ENCODE measurements at regions not wholly inside any gene's neighbourhood (a gene's known extent, or its start where the extent isn't known, plus 50 kb on each side); places are given as distances from the start of the nearest gene placed in this dataset.

DNA sequence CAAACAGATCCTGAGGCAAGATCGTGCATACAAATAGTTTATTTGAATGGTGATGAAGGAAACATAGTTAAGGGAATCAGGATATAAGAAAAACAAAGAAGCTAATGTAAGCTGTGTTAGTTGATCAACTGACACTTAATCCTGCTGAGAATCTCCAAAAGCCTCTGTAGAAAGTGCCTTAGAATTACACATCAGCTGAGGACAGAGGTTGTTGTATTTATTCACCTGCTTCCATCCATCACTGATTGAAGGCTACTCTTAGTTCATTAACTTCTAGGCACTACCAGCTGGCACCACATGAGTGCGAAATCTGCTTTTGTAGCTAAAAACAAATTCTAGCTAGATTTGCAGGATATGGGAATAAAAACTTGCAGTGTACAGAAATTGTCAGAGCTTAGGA, 1082.0 kb upstream of the CNTN5 start:
- no peaks in the 10 kb centered on the region for H3K27me3 ChIP-seq (replicated peaks in 1 of 4; ENCODE audit: control extremely low read depth in 1 of 4, control insufficient read depth in 3 of 4, insufficient read depth in 4 of 4, low read length in 3 of 4)
- H3K79me2 ChIP-seq (ENCODE audit: control insufficient read depth, insufficient read depth, low read length) = no peaks in the 10 kb centered on the region
- WGBS (ENCODE audit: insufficient coverage) = no CpG with 5 or more reads among the region's 2 CpGs
- Mint-ChIP-seq H3K4me1 (no peaks in the 10 kb centered on the region), H3K9me3 (ENCODE audit: insufficient read depth) (peaks cover 10% of the 10 kb centered on the region), H3K4me3 (no peak overlapping the region), H3K27me3 (no peaks in the 10 kb centered on the region), H3K27ac (no peak overlapping the region)
- no peak overlapping the region for H3K9ac ChIP-seq (ENCODE audit: low read length)
- ATAC-seq (ENCODE audit: low read depth) (no peak), DNase-seq (no peak)
- ChIA-PET CTCF (no interaction called here), POLR2A (no interaction called here)
- no peaks in the 10 kb centered on the region for H4K20me1 ChIP-seq (ENCODE audit: control insufficient read depth, insufficient read depth, low read length, poor library complexity, severe bottlenecking)
- H3K4me3 ChIP-seq (ENCODE audit: control extremely low read depth in 1 of 5, extremely low read depth in 1 of 5, insufficient read depth in 1 of 5, low read depth in 2 of 5, low read length in 4 of 5) = no peak overlapping the region
- H3K4me1 ChIP-seq (ENCODE audit: control insufficient read depth in 2 of 2, insufficient read depth in 2 of 2, low read length in 2 of 2) = no peaks in the 10 kb centered on the region
- no peaks in the 10 kb centered on the region for H3K36me3 ChIP-seq (replicated peaks in 1 of 2; ENCODE audit: control extremely low read depth in 1 of 2, control insufficient read depth in 1 of 2, extremely low read depth in 1 of 2, insufficient read depth in 2 of 2, low read length in 1 of 2)
- H3K4me2 ChIP-seq (replicated peaks; ENCODE audit: low read depth, low read length, poor library complexity, severe bottlenecking) = no peak overlapping the region
- H3K9me3 ChIP-seq (ENCODE audit: control extremely low read depth in 1 of 3, control insufficient read depth in 2 of 3, insufficient read depth in 1 of 3, low read length in 2 of 3) = no peaks in the 10 kb centered on the region
- H3K27ac ChIP-seq (ENCODE audit: low read length in 2 of 2) = no peak overlapping the region
- intact Hi-C loops (cut with micrococcal nuclease) = no loop called here
- TF ChIP-seq, protein P1, sequence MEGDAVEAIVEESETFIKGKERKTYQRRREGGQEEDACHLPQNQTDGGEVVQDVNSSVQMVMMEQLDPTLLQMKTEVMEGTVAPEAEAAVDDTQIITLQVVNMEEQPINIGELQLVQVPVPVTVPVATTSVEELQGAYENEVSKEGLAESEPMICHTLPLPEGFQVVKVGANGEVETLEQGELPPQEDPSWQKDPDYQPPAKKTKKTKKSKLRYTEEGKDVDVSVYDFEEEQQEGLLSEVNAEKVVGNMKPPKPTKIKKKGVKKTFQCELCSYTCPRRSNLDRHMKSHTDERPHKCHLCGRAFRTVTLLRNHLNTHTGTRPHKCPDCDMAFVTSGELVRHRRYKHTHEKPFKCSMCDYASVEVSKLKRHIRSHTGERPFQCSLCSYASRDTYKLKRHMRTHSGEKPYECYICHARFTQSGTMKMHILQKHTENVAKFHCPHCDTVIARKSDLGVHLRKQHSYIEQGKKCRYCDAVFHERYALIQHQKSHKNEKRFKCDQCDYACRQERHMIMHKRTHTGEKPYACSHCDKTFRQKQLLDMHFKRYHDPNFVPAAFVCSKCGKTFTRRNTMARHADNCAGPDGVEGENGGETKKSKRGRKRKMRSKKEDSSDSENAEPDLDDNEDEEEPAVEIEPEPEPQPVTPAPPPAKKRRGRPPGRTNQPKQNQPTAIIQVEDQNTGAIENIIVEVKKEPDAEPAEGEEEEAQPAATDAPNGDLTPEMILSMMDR (IDR thresholded peaks at IDR 0.05) = no peak
- H2AFZ ChIP-seq (ENCODE audit: insufficient read depth, low read depth, low read length, poor library complexity, severe bottlenecking) = no peak overlapping the region

DNA sequence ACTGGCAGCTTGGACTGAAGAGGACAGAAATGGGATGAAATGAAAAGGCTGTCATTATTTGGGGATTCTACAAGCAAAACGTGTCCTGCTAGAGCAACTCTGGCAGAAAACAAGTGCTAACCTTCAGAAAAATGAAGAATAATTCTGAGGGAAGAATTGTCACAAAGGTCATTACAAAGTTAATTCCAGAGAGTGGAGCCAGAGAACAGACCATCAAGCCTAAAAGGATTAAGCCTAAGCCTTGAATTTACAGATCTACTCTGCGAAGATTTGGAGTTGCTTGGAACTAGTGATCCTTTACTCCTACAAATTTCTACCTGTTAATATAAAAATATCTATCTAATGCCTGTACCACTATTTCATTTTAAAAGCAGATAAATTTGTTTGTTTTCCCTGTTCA, 1077.3 kb upstream of the CNTN5 start:
- TF ChIP-seq EZH2 (IDR thresholded peaks at IDR 0.05; ENCODE audit: borderline replicate concordance, insufficient read depth, low read depth, low read length, poor library complexity, severe bottlenecking) = no peak
- TF ChIP-seq, protein P1 (IDR thresholded peaks at IDR 0.05) = no peak
- no peaks in the 10 kb centered on the region for H3K4me1 ChIP-seq (ENCODE audit: control insufficient read depth in 2 of 2, insufficient read depth in 2 of 2, low read length in 2 of 2)
- 83% methylated on average over 1 of the region's 2 CpGs for WGBS (ENCODE audit: insufficient coverage)
- no peaks in the 10 kb centered on the region for H3K4me1 Mint-ChIP-seq
- peaks cover 7% of the 10 kb centered on the region for H3K9me3 Mint-ChIP-seq (ENCODE audit: insufficient read depth)
- H3K27ac Mint-ChIP-seq = no peak overlapping the region
- ChIA-PET POLR2A (no interaction called here), CTCF (no interaction called here)
- no peaks in the 10 kb centered on the region for H3K36me3 ChIP-seq (replicated peaks in 1 of 2; ENCODE audit: control extremely low read depth in 1 of 2, control insufficient read depth in 1 of 2, extremely low read depth in 1 of 2, insufficient read depth in 2 of 2, low read length in 1 of 2)
- no peak overlapping the region for H3K9ac ChIP-seq (ENCODE audit: low read length)
- no peaks in the 10 kb centered on the region for H3K27me3 Mint-ChIP-seq
- no peaks in the 10 kb centered on the region for H3K9me3 ChIP-seq (ENCODE audit: control extremely low read depth in 1 of 3, control insufficient read depth in 2 of 3, insufficient read depth in 1 of 3, low read length in 2 of 3)
- no peak overlapping the region for H2AFZ ChIP-seq (ENCODE audit: insufficient read depth, low read depth, low read length, poor library complexity, severe bottlenecking)
- DNase-seq (no peak), ATAC-seq (ENCODE audit: low read depth) (no peak)
- no peaks in the 10 kb centered on the region for H3K27me3 ChIP-seq (replicated peaks in 1 of 4; ENCODE audit: control extremely low read depth in 1 of 4, control insufficient read depth in 3 of 4, insufficient read depth in 4 of 4, low read length in 3 of 4)
- H3K27ac ChIP-seq (ENCODE audit: low read length in 2 of 2) = no peak overlapping the region
- no peak overlapping the region for H3K4me3 Mint-ChIP-seq
- no peaks in the 10 kb centered on the region for H3K79me2 ChIP-seq (ENCODE audit: control insufficient read depth, insufficient read depth, low read length)
- intact Hi-C loops (cut with micrococcal nuclease) = no loop called here
- no peaks in the 10 kb centered on the region for H4K20me1 ChIP-seq (ENCODE audit: control insufficient read depth, insufficient read depth, low read length, poor library complexity, severe bottlenecking)
- no peak overlapping the region for H3K4me2 ChIP-seq (replicated peaks; ENCODE audit: low read depth, low read length, poor library complexity, severe bottlenecking)
- no peak overlapping the region for H3K4me3 ChIP-seq (ENCODE audit: control extremely low read depth in 1 of 5, extremely low read depth in 1 of 5, insufficient read depth in 1 of 5, low read depth in 2 of 5, low read length in 4 of 5)
